ENCODE measurements at regions not wholly inside any gene's neighbourhood (a gene's known extent, or its start where the extent isn't known, plus 50 kb on each side); places are given as distances from the start of the nearest gene placed in this dataset.

- no peaks in the 10 kb centered on the region for H3K9me3 ChIP-seq (ENCODE audit: low read depth)
- TF ChIP-seq, protein P1, sequence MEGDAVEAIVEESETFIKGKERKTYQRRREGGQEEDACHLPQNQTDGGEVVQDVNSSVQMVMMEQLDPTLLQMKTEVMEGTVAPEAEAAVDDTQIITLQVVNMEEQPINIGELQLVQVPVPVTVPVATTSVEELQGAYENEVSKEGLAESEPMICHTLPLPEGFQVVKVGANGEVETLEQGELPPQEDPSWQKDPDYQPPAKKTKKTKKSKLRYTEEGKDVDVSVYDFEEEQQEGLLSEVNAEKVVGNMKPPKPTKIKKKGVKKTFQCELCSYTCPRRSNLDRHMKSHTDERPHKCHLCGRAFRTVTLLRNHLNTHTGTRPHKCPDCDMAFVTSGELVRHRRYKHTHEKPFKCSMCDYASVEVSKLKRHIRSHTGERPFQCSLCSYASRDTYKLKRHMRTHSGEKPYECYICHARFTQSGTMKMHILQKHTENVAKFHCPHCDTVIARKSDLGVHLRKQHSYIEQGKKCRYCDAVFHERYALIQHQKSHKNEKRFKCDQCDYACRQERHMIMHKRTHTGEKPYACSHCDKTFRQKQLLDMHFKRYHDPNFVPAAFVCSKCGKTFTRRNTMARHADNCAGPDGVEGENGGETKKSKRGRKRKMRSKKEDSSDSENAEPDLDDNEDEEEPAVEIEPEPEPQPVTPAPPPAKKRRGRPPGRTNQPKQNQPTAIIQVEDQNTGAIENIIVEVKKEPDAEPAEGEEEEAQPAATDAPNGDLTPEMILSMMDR (IDR thresholded peaks at IDR 0.05) = no peak
- no peak for TF ChIP-seq EZH2phosphoT487 (IDR thresholded peaks at IDR 0.05)
- TF ChIP-seq EZH2 (IDR thresholded peaks at IDR 0.05) = no peak
- peaks cover 27% of the 10 kb centered on the region for H3K4me1 Mint-ChIP-seq
- no peak overlapping the region for H3K27ac Mint-ChIP-seq
- H3K4me1 ChIP-seq = peaks cover 22% of the 10 kb centered on the region
- H3K4me3 Mint-ChIP-seq = no peak overlapping the region
- no peak overlapping the region for H3K4me2 ChIP-seq
- no peaks in the 10 kb centered on the region for H3K9me3 Mint-ChIP-seq
- H3K4me3 ChIP-seq = no peak overlapping the region
- H3F3A ChIP-seq (ENCODE audit: low read depth) = no peaks in the 10 kb centered on the region
- H3K9ac ChIP-seq = no peak overlapping the region
- H3K27ac ChIP-seq = no peak overlapping the region
- H3K27me3 Mint-ChIP-seq (ENCODE audit: insufficient read depth, low read depth) = no peaks in the 10 kb centered on the region
- H3K36me3 ChIP-seq = no peaks in the 10 kb centered on the region
- no peaks in the 10 kb centered on the region for H4K20me1 ChIP-seq (ENCODE audit: low read depth)
- H3K36me3 Mint-ChIP-seq = no peaks in the 10 kb centered on the region
- no peak overlapping the region for H2AFZ ChIP-seq (replicated peaks)
- H3K79me2 ChIP-seq (ENCODE audit: low read depth) = no peaks in the 10 kb centered on the region
- H3K27me3 ChIP-seq = no peaks in the 10 kb centered on the region
- no peak for DNase-seq (ENCODE audit: low spot score)
These were observed 416.8 kb downstream of the NFIB start for GRCh38 chr9:13896922-13897835.

- TF ChIP-seq, protein P1 (IDR thresholded peaks at IDR 0.05) = no peak
- TF ChIP-seq EZH2 (IDR thresholded peaks at IDR 0.05) (no peak), EZH2phosphoT487 (IDR thresholded peaks at IDR 0.05) (no peak)
- no peaks in the 10 kb centered on the region for H3K36me3 ChIP-seq
- H3K4me1 ChIP-seq = peaks cover 16% of the 10 kb centered on the region
- no peaks in the 10 kb centered on the region for H3K27me3 Mint-ChIP-seq (ENCODE audit: insufficient read depth, low read depth)
- no peaks in the 10 kb centered on the region for H3K36me3 Mint-ChIP-seq
- no peak overlapping the region for H3K4me3 ChIP-seq
- H3K4me1 Mint-ChIP-seq = peaks cover 22% of the 10 kb centered on the region
- no peak overlapping the region for H3K4me2 ChIP-seq
- peaks cover 6% of the 10 kb centered on the region for H3K9me3 Mint-ChIP-seq
- H2AFZ ChIP-seq (replicated peaks) = no peak overlapping the region
- H3K9me3 ChIP-seq (ENCODE audit: low read depth) = no peaks in the 10 kb centered on the region
- no peaks in the 10 kb centered on the region for H4K20me1 ChIP-seq (ENCODE audit: low read depth)
- no peaks in the 10 kb centered on the region for H3F3A ChIP-seq (ENCODE audit: low read depth)
- H3K79me2 ChIP-seq (ENCODE audit: low read depth) = no peaks in the 10 kb centered on the region
- H3K27ac Mint-ChIP-seq = no peak overlapping the region
- DNase-seq (ENCODE audit: low spot score) = no peak
- no peak overlapping the region for H3K9ac ChIP-seq
- no peak overlapping the region for H3K4me3 Mint-ChIP-seq
- H3K27me3 ChIP-seq = no peaks in the 10 kb centered on the region
- no peak overlapping the region for H3K27ac ChIP-seq
These were observed 417.9 kb downstream of the NFIB start for GRCh38 chr9:13896047-13896446.

- Mint-ChIP-seq H3K27me3 (ENCODE audit: insufficient read depth, low read depth) (no peaks in the 10 kb centered on the region), H3K4me3 (no peak overlapping the region), H3K36me3 (no peaks in the 10 kb centered on the region), H3K4me1 (no peaks in the 10 kb centered on the region), H3K27ac (no peak overlapping the region), H3K9me3 (peaks cover 26% of the 10 kb centered on the region)
- Histone ChIP-seq H3K36me3 (no peaks in the 10 kb centered on the region), H3K9me3 (ENCODE audit: low read depth) (peaks cover 7% of the 10 kb centered on the region), H4K20me1 (ENCODE audit: low read depth) (no peaks in the 10 kb centered on the region), H3K27ac (no peak overlapping the region), H3K4me3 (no peak overlapping the region), H3K79me2 (ENCODE audit: low read depth) (no peaks in the 10 kb centered on the region), H3K4me2 (no peak overlapping the region), H2AFZ (replicated peaks) (no peak overlapping the region), H3F3A (ENCODE audit: low read depth) (no peaks in the 10 kb centered on the region), H3K4me1 (no peaks in the 10 kb centered on the region), H3K27me3 (no peaks in the 10 kb centered on the region), H3K9ac (no peak overlapping the region)
- no peak for TF ChIP-seq EZH2 (IDR thresholded peaks at IDR 0.05)
- no peak for TF ChIP-seq EZH2phosphoT487 (IDR thresholded peaks at IDR 0.05)
- TF ChIP-seq, protein P1 (IDR thresholded peaks at IDR 0.05) = no peak
- no peak for DNase-seq (ENCODE audit: low spot score)
These were observed 428.7 kb downstream of the NFIB start for GRCh38 chr9:13885258-13885657.
